Cardiac fibroblast (primary cell): ENCODE measurements at regions not wholly inside any gene's neighbourhood (a gene's known extent, or its start where the extent isn't known, plus 50 kb on each side); places are given as distances from the start of the nearest gene placed in this dataset.

Experiments
- DNase-seq, 2 donors: peaks; one replicate each; pipeline versions ENCODE4 v3.0.0 to v3.0.0-alpha.2; 2010; ENCODE audit warnings: low read depth in 2 of 2
- H3K4me3 ChIP-seq, 2 donors: replicated peaks in 1 of 2; 1 replicate in 1 of 2; 2 replicates in 1 of 2; pipeline ENCODE4 v1.5.1; 2011; ENCODE audit warnings: low read depth in 2 of 2, low read length in 2 of 2, mild to moderate bottlenecking in 2 of 2, moderate library complexity in 1 of 2
- TF ChIP-seq, protein P1 (sequence below): IDR thresholded peaks from one replicate; pipeline ENCODE4 v1.5.1; 2011; ENCODE audit warnings: low read depth, mild to moderate bottlenecking, low read length, inconsistent platforms

DNA sequence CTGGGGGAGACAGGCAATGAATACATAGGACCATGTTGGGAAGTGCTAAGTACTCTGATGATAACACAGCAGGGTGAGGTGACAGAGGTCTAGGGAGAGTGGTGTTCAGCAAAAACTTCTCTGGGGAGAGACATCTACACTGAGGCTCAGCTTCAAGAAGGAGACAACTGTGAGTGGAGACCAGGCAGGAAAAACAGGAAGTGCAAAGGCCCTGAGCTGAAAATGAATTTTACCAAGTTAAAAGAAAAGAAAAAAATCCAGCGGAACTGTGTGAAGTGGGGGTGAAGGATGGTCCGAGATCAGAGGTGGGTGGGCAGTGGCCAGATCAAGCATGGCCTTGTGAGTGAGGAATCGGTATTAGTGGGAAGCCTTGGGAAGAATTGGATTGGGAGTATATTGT is 110.1 kb upstream of the CLSTN2 start:
- TF ChIP-seq, protein P1, sequence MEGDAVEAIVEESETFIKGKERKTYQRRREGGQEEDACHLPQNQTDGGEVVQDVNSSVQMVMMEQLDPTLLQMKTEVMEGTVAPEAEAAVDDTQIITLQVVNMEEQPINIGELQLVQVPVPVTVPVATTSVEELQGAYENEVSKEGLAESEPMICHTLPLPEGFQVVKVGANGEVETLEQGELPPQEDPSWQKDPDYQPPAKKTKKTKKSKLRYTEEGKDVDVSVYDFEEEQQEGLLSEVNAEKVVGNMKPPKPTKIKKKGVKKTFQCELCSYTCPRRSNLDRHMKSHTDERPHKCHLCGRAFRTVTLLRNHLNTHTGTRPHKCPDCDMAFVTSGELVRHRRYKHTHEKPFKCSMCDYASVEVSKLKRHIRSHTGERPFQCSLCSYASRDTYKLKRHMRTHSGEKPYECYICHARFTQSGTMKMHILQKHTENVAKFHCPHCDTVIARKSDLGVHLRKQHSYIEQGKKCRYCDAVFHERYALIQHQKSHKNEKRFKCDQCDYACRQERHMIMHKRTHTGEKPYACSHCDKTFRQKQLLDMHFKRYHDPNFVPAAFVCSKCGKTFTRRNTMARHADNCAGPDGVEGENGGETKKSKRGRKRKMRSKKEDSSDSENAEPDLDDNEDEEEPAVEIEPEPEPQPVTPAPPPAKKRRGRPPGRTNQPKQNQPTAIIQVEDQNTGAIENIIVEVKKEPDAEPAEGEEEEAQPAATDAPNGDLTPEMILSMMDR, result no peak
- no peak for DNase-seq
- no peak overlapping the region for H3K4me3 ChIP-seq

DNA sequence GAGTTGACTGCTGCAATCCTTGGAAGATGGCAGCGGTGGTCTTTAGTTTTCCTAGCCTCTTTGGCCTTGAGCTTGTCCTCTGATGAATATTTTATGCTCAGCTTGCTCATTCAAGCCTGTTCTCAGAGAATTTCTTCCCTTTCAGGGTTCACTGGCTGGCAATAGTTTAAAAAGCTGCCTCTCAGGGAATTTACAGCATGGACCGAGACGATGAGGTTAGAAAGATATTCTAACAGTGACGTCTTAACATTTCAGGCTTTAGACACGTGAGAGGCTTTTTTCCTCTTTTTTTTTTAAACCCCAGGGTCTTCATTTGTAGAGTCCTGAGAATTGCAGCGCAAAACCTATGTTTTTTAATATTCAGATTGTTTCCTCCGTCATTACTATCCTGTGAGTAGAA is 120.3 kb upstream of the CLSTN2 start:
- no peak for DNase-seq
- H3K4me3 ChIP-seq, result no peak overlapping the region
- TF ChIP-seq, protein P1, result no peak

DNA sequence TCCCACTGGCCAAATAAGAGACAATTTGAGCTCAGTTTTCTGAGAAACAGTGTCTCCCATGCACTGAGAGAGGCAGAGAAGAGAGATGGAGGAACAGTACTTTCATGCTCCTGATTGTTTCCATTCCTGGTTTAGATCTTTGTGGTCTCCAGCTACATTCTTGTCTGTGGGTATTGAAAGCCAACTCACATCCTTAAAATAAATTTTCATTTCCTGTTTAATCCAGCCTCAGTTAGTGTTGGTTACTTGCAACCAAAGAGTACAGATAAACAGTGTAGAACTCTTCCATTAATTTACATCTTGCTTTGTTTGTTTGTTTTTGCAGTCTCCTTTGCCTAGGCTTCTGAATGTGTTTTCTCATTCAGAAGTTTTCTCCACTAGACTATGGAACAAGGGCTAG is 123.7 kb upstream of the CLSTN2 start:
- no peak for DNase-seq
- TF ChIP-seq, protein P1, result no peak
- H3K4me3 ChIP-seq, result no peak overlapping the region

DNA sequence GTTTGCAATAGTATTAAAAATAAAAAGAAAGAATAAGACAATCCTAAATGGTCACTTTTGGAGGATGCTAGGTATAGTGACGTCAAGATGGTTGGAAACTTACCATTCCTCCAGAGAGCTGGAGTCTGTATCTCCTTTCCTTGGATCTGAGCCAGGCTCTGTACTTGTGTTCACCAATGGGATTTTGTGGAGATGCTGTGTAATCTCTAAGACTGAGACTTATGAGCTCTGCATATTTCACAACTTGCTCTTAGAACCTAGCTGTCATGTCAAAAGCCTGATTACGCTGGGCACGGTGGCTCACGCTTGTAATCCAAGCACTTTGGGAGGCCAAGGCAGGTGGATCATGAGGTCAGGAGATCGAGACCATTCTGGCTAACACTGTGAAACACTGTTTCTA is 126.8 kb upstream of the CLSTN2 start:
- DNase-seq, result no peak
- H3K4me3 ChIP-seq, result no peak overlapping the region
- TF ChIP-seq, protein P1, result no peak

DNA sequence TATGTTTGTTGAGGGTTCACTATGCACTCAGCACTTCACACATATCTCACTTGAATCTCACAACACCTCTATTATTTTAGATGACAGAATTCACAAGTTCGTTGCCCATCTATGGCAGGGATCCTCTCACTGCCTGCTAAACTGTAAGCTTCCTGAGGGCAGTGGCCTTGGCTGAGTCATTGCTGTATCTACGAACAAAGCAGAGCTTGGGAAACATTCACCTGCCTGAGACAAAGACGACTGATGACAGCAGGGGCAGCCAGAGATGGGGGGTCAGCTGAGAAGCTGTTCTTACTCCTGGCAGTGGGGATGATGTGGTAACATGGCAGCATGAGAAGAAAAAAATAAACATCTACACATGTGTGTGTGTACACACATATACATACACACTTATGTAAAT is 125.5 kb upstream of the NMNAT3 start:
- TF ChIP-seq, protein P1, result no peak
- DNase-seq, result no peak
- no peak overlapping the region for H3K4me3 ChIP-seq

DNA sequence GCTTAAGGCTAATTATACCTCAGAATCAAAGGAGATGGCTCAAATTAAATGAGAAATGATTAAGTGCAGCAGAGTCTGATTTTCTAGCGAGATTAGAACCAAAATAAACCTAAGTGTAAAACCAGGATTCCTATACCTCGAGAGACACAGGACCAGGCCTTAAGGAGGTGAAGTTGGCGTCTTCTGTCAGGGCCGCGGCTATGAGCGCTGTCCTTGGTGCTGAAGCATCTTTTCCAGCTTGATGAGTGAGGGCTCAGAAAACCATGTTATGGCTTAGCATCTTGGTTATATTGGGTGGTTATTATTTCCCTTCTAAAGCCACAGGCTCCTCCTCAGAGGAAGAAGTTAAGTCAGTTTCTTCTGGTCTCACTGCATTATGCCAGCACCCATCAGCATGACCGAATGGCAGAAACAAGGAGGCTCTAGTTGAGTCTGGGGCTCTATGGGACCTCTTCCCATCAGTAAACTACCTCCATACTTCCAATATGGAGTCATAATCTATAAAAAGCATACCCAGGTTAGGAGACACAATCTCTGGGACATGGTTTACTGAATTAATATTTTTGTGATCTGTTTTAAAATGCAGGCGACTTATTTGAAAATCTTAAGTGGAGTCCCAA is 120.1 kb upstream of the NMNAT3 start:
- TF ChIP-seq, protein P1, result no peak
- DNase-seq, result peak; percentile 43 to 49
- no peak overlapping the region for H3K4me3 ChIP-seq
